GM23248 (cell line): ENCODE measurements at regions not wholly inside any gene's neighbourhood (a gene's known extent, or its start where the extent isn't known, plus 50 kb on each side); places are given as distances from the start of the nearest gene placed in this dataset.

Experiments used
- DNase-seq: peaks from one replicate; pipeline ENCODE4 v3.0.0-alpha.2; 2015
- H2AFZ ChIP-seq: fragments of 200-600 bp; sonication (generic); 2 replicates; pipeline ENCODE4 v1.6.1; 2016; ENCODE audit warnings: antibody characterized with exemption
- H3F3A ChIP-seq: fragments of 200-600 bp; sonication (generic); 2 replicates; pipeline ENCODE4 v1.6.1; 2016; ENCODE audit warnings: mild to moderate bottlenecking, antibody characterized with exemption, mixed run types; ENCODE audit not compliant: insufficient read depth
- H3K27ac ChIP-seq: fragments of 200-600 bp; sonication (generic); 2 replicates; pipeline ENCODE4 v1.5.1; 2016; ENCODE audit warnings: mild to moderate bottlenecking
- H3K27me3 ChIP-seq: fragments of 200-600 bp; sonication (generic); replicated peaks from 2 replicates; pipeline ENCODE4 v1.6.1; 2016; ENCODE audit warnings: mild to moderate bottlenecking; ENCODE audit not compliant: insufficient read depth
- H3K36me3 ChIP-seq: fragments of 200-600 bp; sonication (generic); 2 replicates; pipeline ENCODE4 v1.6.1; 2016; ENCODE audit warnings: low read depth, mild to moderate bottlenecking
- H3K4me1 ChIP-seq: fragments of 200-600 bp; sonication (generic); 2 replicates; pipeline ENCODE4 v1.6.1; 2016; ENCODE audit warnings: mild to moderate bottlenecking; ENCODE audit not compliant: insufficient read depth
- H3K4me2 ChIP-seq: fragments of 200-600 bp; sonication (generic); one replicate; pipeline ENCODE4 v1.6.1; 2016; ENCODE audit warnings: mild to moderate bottlenecking; ENCODE audit not compliant: unreplicated experiment
- H3K4me3 ChIP-seq: fragments of 200-600 bp; sonication (generic); 2 replicates; pipeline ENCODE4 v1.5.1; 2016; ENCODE audit warnings: mild to moderate bottlenecking
- H3K79me2 ChIP-seq: fragments of 200-600 bp; sonication (generic); 2 replicates; pipeline ENCODE4 v1.6.1; 2016; ENCODE audit warnings: mild to moderate bottlenecking; ENCODE audit not compliant: insufficient read depth
- H3K9ac ChIP-seq: fragments of 200-600 bp; sonication (generic); 2 replicates; pipeline ENCODE4 v1.6.1; 2016; ENCODE audit warnings: mild to moderate bottlenecking
- H3K9me2 ChIP-seq: fragments of 200-600 bp; sonication (generic); 2 replicates; pipeline ENCODE4 v1.6.1; 2016; ENCODE audit warnings: mixed run types, mild to moderate bottlenecking, moderate library complexity; ENCODE audit not compliant: insufficient read depth
- H3K9me3 ChIP-seq: fragments of 200-600 bp; sonication (generic); one replicate; pipeline ENCODE4 v1.6.1; 2017; ENCODE audit warnings: low read depth
- H4K20me1 ChIP-seq: fragments of 200-600 bp; sonication (generic); 2 replicates; pipeline ENCODE4 v1.6.0; 2016; ENCODE audit not compliant: insufficient read depth
- EZH2 ChIP-seq: fragments of 200-600 bp; sonication (generic); IDR thresholded peaks from 2 replicates; pipeline ENCODE4 v1.6.1; 2018; ENCODE audit warnings: antibody characterized with exemption, mild to moderate bottlenecking; ENCODE audit not compliant: insufficient read depth, poor library complexity, severe bottlenecking
- EZH2phosphoT487 ChIP-seq: fragments of 200-600 bp; sonication (generic); IDR thresholded peaks from 2 replicates; pipeline ENCODE4 v1.6.1; 2018; ENCODE audit warnings: antibody characterized with exemption, moderate library complexity, mild to moderate bottlenecking, low read depth; ENCODE audit not compliant: insufficient read depth
- WGBS, 2 experiments: methylation state at CpG; one replicate each; pipeline ENCODE4 v1.1.6; 2015 to 2017; ENCODE audit warnings: low lambda C conversion rate in 2 of 2, low coverage in 1 of 2; ENCODE audit errors: missing lambda C conversion rate in 2 of 2; 5-methylcytosine and 5-hydroxymethylcytosine counted together
- in situ Hi-C: fragments of 300-500 bp; cut with MboI; formaldehyde crosslinking; loops from 2 replicates; pipeline ENCODE4 v1.15.0; 2020

DNA sequence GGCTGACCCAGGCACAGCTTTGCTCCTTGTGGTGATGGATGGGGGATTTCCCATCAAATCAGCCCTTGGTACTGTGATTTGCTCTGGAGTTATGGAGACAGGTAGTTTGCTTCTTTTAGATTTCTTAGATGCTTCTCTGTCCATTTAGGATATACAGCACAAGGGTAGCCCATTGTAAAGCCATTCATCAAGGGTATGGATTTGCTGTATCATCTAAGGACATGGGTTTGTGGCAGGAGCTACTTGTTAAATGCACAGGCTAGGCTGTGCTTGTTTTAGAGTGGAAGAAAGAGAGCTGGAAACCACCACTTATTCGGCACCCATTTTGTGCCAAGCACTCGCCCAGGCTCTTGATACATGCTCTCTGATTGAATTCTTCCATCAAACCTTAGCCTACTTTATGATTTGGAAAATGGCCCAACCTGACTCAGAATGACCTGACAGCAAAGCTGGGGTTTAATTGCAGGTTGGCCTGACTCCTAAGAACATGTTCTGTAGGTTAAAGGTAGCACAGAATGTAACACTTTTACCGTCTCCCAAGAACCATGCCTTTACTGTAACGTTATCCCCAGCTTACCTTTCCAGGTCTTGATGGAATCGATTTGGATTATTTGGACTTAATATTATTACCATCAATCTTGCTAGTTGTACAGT is 168.0 kb downstream of the SNX10 start:
- 63 to 67% methylated on average over 5 of the region's 5 CpGs for WGBS, 2 experiments
- no peaks in the 10 kb centered on the region for H3K79me2 ChIP-seq
- H3K27ac ChIP-seq, result no peak overlapping the region
- H4K20me1 ChIP-seq, result no peaks in the 10 kb centered on the region
- no peak overlapping the region for H3K4me3 ChIP-seq
- H3K9ac ChIP-seq, result no peak overlapping the region
- H3K9me3 ChIP-seq, result no peaks in the 10 kb centered on the region
- no peak overlapping the region for H3K4me2 ChIP-seq
- no peaks in the 10 kb centered on the region for H3F3A ChIP-seq
- no peak for DNase-seq
- no peaks in the 10 kb centered on the region for H3K9me2 ChIP-seq
- no peak overlapping the region for H2AFZ ChIP-seq
- no peaks in the 10 kb centered on the region; the same call in 1 of the 2 replicates for H3K4me1 ChIP-seq
- TF ChIP-seq EZH2, result no peak
- TF ChIP-seq EZH2phosphoT487, result no peak
- H3K27me3 ChIP-seq, result no peaks in the 10 kb centered on the region; the same call in 1 of the 2 replicates
- in situ Hi-C loops, result no loop called here
- H3K36me3 ChIP-seq, result no peaks in the 10 kb centered on the region

DNA sequence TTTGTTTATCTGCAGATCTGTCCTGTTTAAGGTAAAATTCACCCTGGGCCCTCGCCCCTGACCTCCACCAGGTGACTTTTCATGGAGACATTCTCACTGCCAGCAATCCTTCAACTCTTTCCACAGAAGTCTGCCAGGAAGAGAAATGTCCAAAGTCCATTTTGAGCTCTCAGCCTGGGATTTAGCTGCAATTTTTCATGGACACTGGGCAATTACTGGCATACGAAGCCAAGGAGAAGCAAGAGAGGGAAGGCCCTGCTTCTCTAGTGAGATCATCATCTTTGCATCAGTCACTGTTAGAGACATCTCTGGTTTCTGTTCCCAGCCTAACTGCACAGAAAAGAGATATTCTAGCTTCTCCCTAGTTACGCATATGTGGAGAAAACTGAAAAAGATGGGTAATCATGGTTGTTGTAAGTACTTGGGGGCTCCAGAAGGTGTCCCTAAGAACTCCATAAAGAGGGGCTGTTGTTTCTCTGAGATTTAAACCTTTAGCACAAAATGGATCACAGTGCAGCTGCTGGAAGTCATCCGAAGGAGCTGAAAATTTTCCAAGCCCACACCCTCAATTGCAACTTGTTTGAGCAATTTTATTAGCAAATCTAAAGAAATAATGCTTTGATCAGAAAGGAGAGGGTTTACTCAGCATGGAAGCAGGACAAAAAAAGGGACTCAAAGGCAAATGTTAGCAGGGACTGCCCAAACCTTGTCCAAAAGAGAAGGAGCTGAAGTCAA is 168.9 kb downstream of the SNX10 start:
- in situ Hi-C loops, result no loop called here
- TF ChIP-seq EZH2 (no peak), EZH2phosphoT487 (no peak)

DNA sequence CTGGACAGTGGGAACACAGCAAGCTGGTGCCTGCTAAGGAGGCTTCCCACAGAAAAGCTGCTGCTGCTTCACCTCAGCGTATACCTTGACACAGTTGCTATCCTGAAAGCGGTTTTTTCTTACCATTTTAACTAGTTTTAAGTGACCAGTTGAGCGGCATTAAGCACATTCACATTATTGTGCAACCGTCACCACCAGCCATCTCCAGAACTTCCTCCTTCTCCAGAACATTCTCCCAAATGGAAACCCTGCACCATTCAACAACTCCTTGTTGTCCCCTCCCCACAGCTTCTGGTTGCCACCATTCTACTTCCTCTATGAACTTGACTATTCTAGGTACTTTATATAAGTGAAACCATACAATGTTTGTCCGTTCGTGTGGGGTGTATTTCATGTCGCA is 169.9 kb downstream of the SNX10 start:
- 81 to 83% methylated on average over 7 of the region's 7 CpGs for WGBS, 2 experiments
- in situ Hi-C loops, result no loop called here
- Histone ChIP-seq H3K27ac (no peak overlapping the region), H3K9me2 (no peaks in the 10 kb centered on the region), H2AFZ (no peak overlapping the region), H3K36me3 (no peaks in the 10 kb centered on the region), H3K27me3 (no peaks in the 10 kb centered on the region; the same call in 1 of the 2 replicates), H3K9ac (no peak overlapping the region), H3F3A (no peaks in the 10 kb centered on the region), H3K79me2 (no peaks in the 10 kb centered on the region), H4K20me1 (no peaks in the 10 kb centered on the region), H3K9me3 (no peaks in the 10 kb centered on the region), H3K4me1 (no peaks in the 10 kb centered on the region; the same call in 1 of the 2 replicates), H3K4me3 (no peak overlapping the region), H3K4me2 (no peak overlapping the region)
- no peak for DNase-seq
- TF ChIP-seq EZH2phosphoT487 (no peak), EZH2 (no peak)

More for the DNA sequence above, 168.9 kb downstream of the SNX10 start:
- Histone ChIP-seq H3K36me3 (no peaks in the 10 kb centered on the region), H3K4me3 (no peak overlapping the region), H3K4me2 (no peak overlapping the region), H3K9ac (no peak overlapping the region), H3K79me2 (no peaks in the 10 kb centered on the region), H2AFZ (no peak overlapping the region), H3K9me3 (no peaks in the 10 kb centered on the region), H4K20me1 (no peaks in the 10 kb centered on the region), H3K27ac (no peak overlapping the region), H3K27me3 (no peaks in the 10 kb centered on the region; the same call in 1 of the 2 replicates), H3F3A (no peaks in the 10 kb centered on the region), H3K4me1 (no peaks in the 10 kb centered on the region; the same call in 1 of the 2 replicates), H3K9me2 (no peaks in the 10 kb centered on the region)
- WGBS, 2 experiments, result 44 to 46% methylated on average over 4 of the region's 4 CpGs
- no peak for DNase-seq

DNA sequence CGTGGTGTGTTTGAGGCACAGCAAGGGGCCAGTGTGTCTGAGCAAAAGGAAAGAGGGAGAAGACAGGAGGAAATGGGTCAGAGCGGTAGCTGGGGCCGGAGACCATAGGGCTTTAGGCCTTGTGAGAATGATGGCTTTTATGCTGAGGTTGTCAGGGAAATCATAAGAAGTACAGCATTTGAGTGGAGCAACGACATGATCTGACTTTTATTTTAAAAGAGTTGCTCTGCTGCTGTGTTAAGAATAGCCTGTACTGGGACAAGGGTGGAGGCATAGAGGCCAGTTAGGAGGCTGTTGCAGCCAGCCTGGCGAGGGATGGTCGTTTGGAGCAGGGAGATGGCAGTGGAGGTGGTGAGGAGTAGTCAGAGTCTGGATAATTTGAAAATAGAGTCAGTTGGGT is 174.3 kb downstream of the SNX10 start:
- TF ChIP-seq EZH2 (no peak), EZH2phosphoT487 (no peak)
- H3K27ac ChIP-seq, result no peak overlapping the region
- 46 to 50% methylated on average over 6 of the region's 6 CpGs for WGBS, 2 experiments

More for the DNA sequence above, 174.3 kb downstream of the SNX10 start:
- no peaks in the 10 kb centered on the region for H3K36me3 ChIP-seq
- no peaks in the 10 kb centered on the region for H3K27me3 ChIP-seq
- no peak for DNase-seq
- no peak overlapping the region for H3K4me2 ChIP-seq
- in situ Hi-C loops, result no loop called here
- no peak overlapping the region for H2AFZ ChIP-seq
- no peaks in the 10 kb centered on the region for H3K4me1 ChIP-seq
- no peaks in the 10 kb centered on the region for H4K20me1 ChIP-seq
- no peaks in the 10 kb centered on the region for H3F3A ChIP-seq
- H3K79me2 ChIP-seq, result no peaks in the 10 kb centered on the region
- no peak overlapping the region for H3K4me3 ChIP-seq
- no peaks in the 10 kb centered on the region for H3K9me3 ChIP-seq
- H3K9ac ChIP-seq, result no peak overlapping the region
- no peaks in the 10 kb centered on the region for H3K9me2 ChIP-seq
